SIG-M5 treated with dmso at 0.1 percent for 504 hours (cell line): ENCODE measurements at regions not wholly inside any gene's neighbourhood (a gene's known extent, or its start where the extent isn't known, plus 50 kb on each side); places are given as distances from the start of the nearest gene placed in this dataset.

Experiments
- DNase-seq: peaks from one replicate; lab custom pipeline; 2025; ENCODE audit not compliant: unreplicated experiment; lab: John Stamatoyannopoulos, UW

DNA sequence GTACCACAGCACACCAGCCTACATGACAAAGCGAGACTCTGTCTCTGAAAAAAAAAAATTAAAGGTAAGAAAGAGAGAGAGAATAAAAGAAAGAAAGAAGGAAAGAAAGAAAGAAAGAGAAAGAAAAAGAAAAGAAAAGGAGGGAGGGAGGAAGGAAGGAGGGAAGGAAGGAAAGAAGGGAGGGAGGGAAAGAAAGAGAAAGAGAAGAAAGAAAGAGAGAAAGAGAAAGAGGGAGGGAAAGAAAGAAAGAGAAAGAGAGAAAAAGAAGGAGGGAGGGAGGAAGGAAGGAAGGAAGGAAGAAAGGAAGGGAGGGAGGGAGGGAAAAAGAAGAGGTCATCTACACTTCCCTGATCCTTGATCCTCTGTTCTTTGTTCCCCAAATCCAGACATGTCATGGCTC, 104.8 kb upstream of the GJB5 start:
- no peak for DNase-seq

DNA sequence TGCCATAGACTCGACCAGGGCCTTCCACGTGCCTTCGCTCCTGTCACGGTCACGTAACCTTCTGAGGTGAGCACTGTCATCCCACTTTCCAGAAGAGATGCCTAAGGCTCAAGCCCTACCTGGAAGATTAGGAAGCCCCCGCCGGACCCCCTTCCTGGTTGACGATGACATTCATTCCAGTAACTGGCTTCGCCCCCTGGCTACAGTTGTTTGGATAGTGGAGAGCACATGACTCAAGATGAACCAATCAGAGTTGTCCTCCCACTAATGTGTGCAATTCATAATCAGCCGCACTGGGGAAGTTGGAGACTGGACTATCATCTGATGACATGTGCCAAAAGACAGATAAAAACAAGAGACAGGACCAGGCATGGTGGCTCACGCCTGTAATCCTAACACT, 104.0 kb upstream of the GJB5 start:
- DNase-seq, result no peak

DNA sequence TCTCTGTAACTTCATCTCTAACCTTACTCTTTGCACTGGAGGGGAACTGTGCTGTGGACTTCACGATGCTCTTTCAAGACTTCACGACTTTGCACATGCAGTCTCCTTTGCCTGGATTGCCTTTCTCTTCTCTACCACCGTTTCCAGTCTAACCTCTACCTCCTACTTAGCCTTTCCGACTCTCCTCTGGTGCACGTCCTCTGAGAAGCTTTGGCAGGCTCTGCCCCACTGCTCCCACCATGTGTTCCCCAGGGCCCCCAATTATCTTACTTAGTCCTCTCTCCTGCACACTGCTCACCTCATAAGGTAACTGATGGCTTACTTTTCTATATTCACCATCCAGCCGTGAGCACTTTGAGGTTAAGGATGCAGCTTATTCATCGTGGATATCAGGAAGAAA, 101.7 kb upstream of the GJB5 start:
- DNase-seq, result no peak

DNA sequence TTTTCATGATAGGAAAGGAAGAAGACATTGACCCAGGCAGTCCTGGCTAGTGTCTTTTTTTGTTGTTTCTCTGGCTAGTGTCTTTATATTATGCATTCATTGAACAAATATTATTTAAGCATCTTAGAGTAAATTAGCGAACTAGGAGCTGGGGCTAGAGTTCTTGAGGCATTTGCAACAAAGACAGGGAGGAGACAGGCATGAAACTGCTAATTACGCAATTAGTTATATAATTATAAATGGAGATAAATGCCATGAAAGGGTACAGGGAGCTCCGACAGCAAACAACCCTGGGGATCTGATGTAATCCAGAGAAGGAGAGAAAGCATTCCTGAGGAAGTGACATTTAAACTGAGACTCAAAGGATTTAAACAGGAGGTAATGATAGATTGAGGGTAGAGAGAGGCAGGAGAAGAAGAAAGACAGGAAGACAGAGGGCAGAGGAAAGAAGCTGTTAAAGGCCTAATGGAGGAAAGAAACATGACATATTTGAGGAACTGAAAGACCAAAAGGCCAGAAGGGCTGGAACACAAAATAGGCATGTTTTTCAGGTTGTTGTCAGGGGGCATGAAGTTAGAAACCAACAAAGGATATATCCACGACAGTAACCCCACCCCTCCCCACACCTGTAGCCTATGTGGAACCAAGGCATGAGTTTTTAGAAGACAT, 99.5 kb upstream of the GJB5 start:
- DNase-seq, result no peak

DNA sequence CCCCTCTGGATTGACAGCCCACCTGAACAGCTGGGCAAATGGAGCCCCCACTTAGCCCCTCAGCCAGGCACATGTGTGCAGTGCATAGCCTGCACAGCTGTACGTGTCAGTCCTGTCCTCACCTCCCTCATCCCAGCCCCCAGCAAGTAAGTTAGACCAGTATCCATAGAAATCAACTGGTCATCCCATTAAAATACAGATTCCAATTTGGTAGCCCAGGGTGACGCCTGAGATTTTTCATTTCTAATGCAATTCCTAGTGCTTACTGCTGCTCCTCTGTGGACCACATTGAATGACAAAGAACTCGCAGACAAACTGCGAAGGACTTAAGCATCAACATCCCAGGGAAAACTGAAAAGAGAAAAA, 99.0 kb upstream of the GJB5 start:
- no peak for DNase-seq

DNA sequence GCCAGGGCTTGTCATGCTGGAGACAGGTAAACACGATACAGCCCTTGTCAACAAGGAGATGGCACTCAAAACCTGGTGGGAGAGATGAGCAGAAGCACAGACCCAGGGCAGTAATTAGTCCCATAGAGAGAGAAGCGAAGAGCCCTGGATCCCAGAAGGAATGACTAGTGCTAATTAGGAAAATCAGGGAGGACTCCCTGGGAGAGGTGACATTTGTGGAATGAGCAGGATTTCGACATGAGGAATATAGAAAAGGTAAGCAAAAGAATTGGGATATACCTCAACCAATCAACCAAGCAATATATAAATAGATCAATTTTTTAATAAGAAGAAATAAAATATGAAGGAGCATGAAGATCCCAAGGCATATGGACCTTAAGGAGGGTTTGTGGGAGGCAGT, 98.5 kb upstream of the GJB5 start:
- DNase-seq, result no peak

DNA sequence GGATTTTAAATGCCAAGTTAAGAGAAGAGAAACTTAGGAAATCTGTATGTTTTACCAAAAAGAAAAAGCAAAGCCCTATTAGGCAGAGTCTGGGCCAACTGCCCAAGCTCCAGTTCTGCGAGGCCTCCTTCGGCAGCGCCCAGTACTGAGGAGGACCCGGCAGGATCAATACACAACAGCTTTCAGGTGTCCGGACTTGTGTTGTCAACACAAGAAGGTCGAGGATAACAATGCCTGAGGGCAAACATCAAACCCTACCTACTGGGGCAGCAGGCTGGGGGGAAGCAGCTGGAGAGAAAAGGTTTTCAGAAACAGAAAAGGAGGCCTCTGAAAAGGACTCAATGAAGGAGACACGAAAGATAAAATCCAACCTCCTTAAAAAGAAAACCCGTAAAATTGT, 98.1 kb upstream of the GJB5 start:
- DNase-seq, result no peak

DNA sequence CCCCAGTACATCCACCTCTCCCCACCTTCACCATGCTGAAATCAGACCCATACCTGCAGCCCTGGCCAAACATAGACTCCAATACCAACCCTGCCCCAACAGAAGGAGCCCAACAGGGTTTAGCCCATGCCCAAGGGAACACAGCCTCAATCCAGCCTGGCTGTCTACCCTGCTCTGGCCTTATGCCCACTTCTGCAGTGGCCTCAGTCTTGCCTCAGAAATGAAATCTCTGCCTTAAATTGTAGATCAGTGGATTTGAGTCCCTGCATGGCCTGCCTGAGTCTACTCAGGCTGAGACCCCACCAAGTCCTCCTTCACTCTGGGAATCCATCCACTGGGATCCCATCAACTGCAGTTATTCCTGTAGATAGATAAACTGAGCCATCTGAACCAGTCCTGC, 97.6 kb upstream of the GJB5 start:
- DNase-seq, result no peak

DNA sequence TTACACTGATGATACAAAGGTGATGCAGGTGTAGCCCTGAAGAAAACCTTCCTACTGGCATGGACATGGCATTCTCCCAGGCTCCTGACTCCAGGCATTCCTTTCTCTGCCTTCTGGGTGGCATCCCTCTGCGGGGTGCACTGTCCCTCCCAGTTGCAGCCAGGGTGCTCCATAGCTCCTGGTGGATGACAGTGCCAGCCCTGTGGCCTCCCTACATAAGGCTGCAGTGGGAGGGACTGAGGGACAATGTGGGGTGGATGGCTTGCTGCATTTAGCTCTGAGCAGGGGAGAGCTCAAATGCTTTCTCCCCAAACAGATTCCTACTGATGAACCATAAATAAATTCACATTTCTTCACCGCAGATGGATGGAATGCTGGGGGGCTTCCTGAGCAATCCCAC, 97.0 kb upstream of the GJB5 start:
- no peak for DNase-seq

DNA sequence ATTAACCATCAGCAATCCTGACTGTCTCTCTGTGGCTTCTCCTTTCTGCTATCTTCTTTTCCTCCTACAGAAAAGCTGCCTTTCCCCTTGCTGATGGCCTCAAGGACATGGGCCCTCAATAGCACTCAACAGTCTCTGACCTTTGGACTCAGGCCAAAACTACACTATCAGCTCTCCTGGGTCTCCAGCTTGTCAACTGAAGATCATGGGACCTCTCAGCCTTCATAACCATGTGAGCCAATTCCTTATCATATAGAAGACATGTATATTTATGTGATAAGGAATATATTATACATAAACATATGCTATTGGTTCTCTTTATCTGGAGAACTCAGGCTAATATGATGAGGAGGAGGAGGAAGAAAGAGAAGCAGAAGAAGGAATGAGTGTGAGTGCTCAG, 91.8 kb upstream of the GJB5 start:
- no peak for DNase-seq

DNA sequence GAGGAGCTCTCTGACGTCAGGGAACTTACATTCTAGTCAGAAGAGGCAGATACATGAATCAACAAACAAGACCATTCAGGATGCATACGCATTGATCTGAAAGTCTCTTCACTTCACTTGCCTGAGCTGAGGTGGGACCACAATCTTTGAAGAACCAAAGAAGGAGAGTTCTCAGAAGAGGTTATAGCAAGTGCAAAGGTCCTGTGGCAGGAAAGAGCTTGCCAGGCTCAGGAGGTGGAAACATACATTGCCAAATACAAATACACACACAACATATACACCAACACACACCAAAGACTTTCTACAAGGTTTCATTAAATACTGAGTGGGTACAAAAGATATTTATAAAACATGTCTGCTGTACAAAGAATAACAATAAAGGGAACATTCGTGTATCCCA, 86.8 kb upstream of the GJB5 start:
- no peak for DNase-seq

DNA sequence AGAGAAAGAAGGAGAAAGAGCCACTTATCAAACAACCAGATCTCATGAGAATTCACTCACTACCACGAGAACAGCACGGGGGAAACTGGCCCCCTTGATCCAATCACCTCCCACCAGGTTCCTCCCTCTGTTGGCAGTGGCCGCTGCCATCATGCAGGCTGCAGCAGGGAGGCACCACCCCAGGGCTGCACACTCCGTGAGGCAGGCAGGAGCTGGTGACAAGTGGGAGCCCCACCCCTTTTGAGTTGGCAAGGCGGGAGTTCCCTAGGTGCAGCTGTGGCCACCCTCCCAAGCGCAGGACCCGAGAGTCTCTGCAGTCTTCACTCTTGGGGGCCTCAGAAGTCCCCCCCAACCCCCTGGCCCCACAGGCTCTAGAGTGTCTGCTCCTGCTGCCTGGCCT, 83.9 kb upstream of the GJB5 start:
- DNase-seq, result no peak

DNA sequence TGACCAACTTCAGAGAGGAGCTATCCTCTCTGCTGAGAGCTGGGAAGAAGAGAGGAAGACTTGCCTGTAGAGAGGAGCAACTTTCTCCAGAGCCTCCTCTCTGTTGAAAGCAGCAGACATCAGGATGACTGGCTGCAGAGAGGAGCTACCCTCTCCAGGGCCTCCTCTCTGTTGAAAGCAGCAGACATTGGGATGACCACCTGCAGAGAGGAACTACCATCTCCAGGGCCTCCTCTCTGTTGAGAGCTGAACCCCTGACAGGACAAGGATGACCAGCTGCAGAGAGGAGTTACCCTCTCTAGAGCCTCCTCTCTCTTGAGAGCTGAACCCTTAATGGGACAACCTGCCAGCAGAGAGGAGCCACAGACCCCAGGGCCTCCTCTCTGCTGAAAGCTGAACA, 83.0 kb upstream of the GJB5 start:
- no peak for DNase-seq

DNA sequence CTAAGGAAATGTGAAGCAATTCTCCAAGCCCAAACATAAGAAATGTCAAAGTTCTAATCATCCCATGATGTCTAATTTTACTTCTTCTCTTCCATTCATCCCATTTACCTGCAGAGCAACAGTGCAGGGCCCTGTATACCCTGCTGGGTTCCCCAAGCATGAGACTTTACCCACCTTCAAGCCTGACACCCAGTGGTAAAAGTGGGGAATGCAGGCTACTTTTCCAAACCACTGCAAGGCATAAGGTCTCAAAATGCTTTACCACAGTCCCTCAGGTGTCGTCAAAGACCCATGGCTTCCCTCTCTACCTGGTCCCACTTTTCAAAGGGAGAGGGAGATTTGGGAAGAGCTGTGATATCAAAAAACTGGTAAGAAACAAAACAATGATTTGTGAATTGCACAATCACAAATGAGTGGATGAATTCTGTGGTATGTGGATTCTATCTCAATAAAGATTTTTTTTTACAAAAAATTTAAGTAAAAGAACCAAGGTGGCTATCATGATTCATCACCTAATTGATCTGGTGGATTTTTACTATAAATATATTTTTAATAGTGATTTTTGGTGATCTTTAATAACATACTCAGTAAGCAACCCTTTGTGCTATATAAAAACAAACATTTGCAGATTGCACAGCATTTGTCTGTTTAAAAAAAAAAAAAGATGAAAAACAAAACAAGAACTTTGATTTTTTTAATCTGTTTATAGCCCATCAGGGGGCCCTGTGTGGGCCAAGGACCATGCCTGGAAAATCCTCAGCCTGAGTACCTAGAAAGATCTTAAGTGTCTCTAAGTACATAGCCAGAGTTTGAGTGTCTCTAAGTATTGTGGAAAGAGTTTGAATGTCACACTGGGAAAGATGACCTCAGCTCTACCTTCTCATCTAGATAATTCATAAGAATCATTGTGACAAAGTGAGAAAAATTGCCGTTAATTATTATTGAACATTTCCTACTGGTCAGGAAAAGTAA, 73.1 kb upstream of the GJB5 start:
- DNase-seq, result no peak

DNA sequence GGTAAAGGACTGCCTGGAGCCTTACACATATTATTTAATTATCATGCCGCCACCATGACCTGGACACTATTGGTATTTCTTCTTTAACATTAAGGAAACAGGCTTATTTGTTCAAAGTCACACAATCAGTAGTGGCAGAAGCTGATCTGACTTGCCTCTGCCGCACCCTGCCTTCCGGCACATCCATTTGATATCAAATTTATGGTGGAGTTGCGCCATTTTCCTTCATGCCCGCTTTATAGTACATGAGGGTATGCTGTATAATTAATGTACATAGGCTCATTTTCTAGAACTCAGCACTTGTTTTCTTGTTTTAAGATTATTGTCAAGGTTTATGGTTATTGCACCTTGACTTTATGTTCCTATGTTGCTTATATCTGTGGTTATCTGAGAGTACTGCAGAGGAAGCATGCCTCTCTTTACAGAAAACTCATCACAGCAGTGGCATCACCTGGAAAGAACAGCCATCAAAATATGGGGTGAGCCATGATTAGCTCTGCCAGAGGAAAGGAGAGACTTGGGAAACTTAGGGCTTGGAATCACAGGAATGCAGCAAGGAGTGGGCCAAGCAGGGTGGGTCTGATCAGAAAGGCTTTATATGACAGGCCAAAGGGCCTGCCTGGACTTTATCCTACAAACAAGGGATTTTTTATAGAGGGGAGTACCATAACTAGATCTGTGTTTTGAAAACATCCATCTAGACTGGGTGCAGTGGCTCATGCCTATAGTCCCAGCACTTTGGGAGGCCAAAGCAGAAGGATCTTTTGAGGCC, 72.2 kb upstream of the GJB5 start:
- DNase-seq, result no peak

DNA sequence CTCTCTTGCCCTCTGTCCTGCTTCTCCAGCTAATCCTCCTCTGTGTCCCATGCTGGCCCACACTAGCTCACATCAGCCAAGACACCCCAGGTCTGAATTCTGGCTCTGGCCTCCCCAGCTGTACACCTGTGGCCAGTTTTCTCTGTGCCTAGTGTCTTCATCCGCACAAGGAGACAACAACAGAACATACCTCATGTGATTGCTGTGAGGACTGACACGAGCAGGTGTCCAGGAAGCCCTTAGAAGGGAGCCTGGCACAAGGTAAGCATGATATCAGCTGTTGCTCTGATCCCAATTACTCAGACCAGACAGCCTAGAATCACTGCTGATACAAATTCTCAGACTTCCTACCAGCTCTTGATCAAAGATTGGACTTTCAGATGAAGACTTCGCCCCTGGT, 71.2 kb upstream of the GJB5 start:
- no peak for DNase-seq

DNA sequence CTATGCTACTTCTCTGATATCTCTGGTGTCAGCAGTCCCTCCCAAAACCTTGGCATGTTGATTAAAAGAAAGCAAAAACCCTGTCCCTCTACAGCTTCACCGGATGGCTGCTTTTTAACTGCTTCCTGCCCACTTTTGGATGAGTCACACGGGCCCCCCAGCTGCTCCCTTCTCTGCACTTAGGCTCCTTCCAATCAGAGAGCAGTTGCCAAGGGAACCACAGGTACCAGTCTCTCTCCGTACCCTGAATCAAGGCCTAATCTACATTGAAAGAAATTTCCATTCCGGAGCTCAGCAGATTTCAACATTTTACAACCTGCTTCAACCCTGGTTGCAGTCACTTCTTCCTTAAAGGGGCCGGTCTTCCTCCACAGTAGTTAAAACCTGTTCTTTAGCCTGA, 70.6 kb upstream of the GJB5 start:
- DNase-seq, result no peak

DNA sequence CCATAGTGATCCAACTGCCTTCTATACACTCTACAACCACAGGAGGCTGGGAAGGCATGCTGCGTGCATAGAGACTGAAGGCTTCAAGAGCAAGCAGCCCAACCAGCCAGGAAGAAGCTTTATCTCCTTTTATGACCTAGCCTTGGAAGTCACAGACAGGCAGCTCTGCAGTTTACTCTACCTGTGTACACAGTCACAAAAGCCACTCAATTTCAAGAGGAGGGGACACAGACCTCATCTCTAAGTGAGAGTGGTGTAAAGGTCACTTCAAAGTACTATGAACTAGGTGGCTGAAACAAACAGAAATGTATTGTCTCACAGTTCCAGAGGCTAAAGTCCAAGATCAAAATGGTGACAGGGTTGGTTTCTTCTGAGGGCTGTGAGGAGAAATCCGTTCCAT, 69.6 kb upstream of the GJB5 start:
- DNase-seq, result no peak

DNA sequence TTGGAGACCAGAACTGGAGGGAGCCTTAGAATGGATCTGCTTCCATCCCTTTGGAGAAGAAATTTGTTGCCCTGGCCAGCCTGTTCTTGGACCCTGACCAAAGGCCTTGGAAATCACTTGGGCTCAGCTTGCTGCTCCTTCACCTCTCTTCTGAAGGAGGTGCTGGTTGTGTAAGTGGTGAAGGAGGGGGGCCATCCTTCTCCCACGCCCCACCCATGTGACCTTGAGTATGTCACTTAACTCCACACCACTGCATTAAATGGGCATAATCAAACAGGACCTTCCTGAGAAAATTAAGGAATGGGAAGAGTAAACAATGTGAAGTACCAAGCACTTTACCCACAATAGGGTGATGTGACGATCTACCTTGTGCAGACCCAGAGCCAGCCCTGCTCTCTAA, 68.3 kb upstream of the GJB5 start:
- no peak for DNase-seq

DNA sequence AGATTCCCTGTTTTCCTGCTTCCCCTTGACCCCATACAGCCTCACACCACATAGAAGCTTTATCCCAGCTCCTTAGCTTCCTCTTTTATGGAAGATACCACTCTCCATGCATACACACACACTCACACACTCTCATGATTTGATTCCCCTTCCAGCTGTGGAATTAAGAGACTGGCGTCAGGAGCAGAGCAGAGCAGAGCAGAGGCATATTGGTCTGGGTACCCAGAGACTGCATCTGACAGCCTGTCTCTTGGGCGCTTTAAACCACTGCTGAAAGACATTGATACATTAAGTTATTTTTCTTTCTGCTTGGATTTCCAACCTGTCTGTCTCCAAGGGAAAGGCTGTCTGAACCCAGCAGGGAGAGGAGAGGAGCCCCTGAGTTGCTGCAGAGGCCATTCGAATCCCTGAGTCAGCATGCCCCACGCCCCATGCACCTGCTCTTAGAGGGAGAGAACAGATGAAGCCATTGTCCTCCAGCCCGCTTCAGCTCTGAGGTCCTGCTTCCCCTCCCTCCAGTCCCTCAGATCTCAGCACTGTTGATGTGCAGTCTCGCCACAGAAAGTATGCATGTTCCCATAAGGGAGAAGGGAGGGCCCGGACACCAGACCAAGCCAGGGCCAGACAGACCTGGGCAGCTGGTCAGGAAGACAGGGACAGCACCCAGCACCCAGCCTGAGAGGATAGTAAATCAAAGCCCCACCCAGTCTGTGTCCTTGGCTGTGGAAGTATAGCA, 66.7 kb upstream of the GJB5 start:
- no peak for DNase-seq

DNA sequence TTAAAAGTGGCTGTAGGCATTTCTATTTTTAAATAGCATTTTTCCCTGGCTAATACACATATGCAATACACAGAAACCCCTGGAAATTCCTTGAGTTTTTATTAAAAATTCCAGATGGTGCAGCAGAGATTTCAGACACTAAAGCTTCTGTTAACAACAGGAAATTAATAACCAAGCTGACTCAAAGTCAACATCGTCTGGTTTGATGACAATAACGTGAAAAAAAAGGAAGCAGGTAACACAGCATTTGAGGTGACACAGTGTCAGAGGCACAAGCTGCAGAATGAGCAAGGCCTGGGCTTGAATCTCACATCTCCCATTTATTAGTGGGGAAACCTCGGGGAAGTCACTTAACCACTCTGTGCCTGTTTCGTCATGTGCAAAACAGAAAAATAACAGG, 64.6 kb upstream of the GJB5 start:
- DNase-seq, result no peak
